Mucosa of rectum (tissue), 2 donors: ENCODE measurements at regions not wholly inside any gene's neighbourhood (a gene's known extent, or its start where the extent isn't known, plus 50 kb on each side); places are given as distances from the start of the nearest gene placed in this dataset.

ENCODE experiments used
- H3K27ac ChIP-seq, 2 donors: one replicate each; pipeline ENCODE4 v1.7.0; 2013; ENCODE audit warnings: inconsistent platforms in 2 of 2, low read depth in 2 of 2, low read length in 2 of 2
- H3K27me3 ChIP-seq, 2 donors: one replicate each; pipeline ENCODE4 v1.7.0; 2013; ENCODE audit warnings: low read length in 2 of 2; ENCODE audit not compliant: control insufficient read depth in 2 of 2, insufficient read depth in 2 of 2
- H3K36me3 ChIP-seq, 2 donors: one replicate each; pipeline ENCODE4 v1.7.0; 2013; ENCODE audit warnings: low read length in 2 of 2; ENCODE audit not compliant: control insufficient read depth in 2 of 2, insufficient read depth in 2 of 2
- H3K4me1 ChIP-seq, 2 donors: one replicate each; pipeline ENCODE4 v1.7.0; 2013; ENCODE audit warnings: low read length in 2 of 2, mild to moderate bottlenecking in 1 of 2; ENCODE audit not compliant: control insufficient read depth in 2 of 2, insufficient read depth in 2 of 2
- H3K4me3 ChIP-seq, 2 donors: one replicate each; pipeline ENCODE4 v1.7.0; 2013; ENCODE audit warnings: low read length in 2 of 2
- H3K9ac ChIP-seq, 2 donors: one replicate each; pipeline ENCODE4 v1.7.0; 2013; ENCODE audit warnings: low read length in 2 of 2, low read depth in 1 of 2, mild to moderate bottlenecking in 1 of 2
- H3K9me3 ChIP-seq, 2 donors: one replicate each; pipeline ENCODE4 v1.7.0; 2013; ENCODE audit warnings: low read length in 2 of 2; ENCODE audit not compliant: control insufficient read depth in 2 of 2
- donor health status: healthy.
- donor health status: Normal muscosa, but diverticular disease.

DNA sequence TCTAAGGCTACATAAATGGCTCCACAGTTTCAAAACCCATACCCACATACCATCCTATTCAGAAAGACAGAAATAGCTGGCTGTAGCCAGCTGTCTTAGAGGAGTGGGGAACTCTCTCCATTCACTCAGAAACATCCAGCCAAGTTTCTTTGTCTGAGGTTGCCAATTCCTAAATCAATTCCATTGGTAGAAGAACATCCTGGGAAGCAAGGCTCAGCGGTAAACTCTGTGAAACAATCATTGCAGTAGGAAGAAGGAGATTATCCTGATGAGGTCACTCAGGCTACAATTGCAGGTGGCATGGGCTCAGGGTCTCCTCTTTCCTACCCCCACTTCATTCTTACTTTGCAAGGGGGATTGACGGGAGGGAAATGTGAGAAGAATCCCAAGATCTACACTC, 154.0 kb downstream of the ETV1 start:
- no peaks in the 10 kb centered on the region for H3K9me3 ChIP-seq

DNA sequence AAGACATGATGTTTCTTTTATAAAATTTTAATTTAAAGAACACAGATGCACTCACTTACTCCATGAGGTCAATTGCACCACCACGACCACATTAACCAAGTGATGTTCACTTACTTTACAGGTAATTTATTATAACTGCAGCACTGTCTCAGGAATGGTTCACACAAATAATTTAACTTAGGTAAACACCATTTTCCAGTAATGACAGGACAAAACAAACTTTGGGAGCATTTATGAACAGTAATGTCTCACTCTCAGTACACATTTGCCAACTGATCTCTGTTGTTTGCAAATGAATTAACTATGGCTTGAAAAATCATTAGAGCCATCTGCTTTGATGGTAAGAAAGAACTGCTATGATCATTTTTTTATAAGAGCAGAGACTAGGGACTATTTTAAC, 150.4 kb downstream of the ETV1 start:
- no peaks in the 10 kb centered on the region for H3K9me3 ChIP-seq
- H3K4me1 ChIP-seq = no peaks in the 10 kb centered on the region
- no peaks in the 10 kb centered on the region for H3K27me3 ChIP-seq
- no peak overlapping the region for H3K9ac ChIP-seq
- H3K4me3 ChIP-seq = no peak overlapping the region
- no peaks in the 10 kb centered on the region for H3K36me3 ChIP-seq
- H3K27ac ChIP-seq = no peak overlapping the region

More for the DNA sequence above, 154.0 kb downstream of the ETV1 start:
- no peaks in the 10 kb centered on the region for H3K4me1 ChIP-seq
- no peak overlapping the region for H3K27ac ChIP-seq
- no peak overlapping the region for H3K4me3 ChIP-seq
- no peak overlapping the region for H3K9ac ChIP-seq
- H3K36me3 ChIP-seq = no peaks in the 10 kb centered on the region
- no peaks in the 10 kb centered on the region for H3K27me3 ChIP-seq
